Astrocyte (in vitro differentiated cells and primary cell): ENCODE measurements at regions not wholly inside any gene's neighbourhood (a gene's known extent, or its start where the extent isn't known, plus 50 kb on each side); places are given as distances from the start of the nearest gene placed in this dataset.
"Not testable (repeated sequence)": the region's sequence is repeated elsewhere in the genome, so short reads cannot be mapped to it uniquely, and the experiment has no call there.

Experiments
- DNase-seq: peaks from one replicate; pipeline ENCODE4 v3.0.0-alpha.2; 2010; ENCODE audit warnings: low read depth
- FAIRE-seq: peaks from 2 replicates; lab custom pipeline; 2011; peaks lifted over from hg19 to GRCh38; lab: Jason Lieb, UNC
- H2AFZ ChIP-seq: 2 replicates; pipeline ENCODE4 v1.6.0; 2012; ENCODE audit warnings: low read depth, low read length, inconsistent platforms
- H3K27ac ChIP-seq: 2 replicates; pipeline ENCODE4 v1.5.1; 2011; ENCODE audit warnings: low read depth, low read length, inconsistent platforms
- H3K27me3 ChIP-seq: 2 replicates; pipeline ENCODE4 v1.6.0; 2011; ENCODE audit warnings: low read length, inconsistent platforms; ENCODE audit not compliant: insufficient read depth
- H3K36me3 ChIP-seq: 2 replicates; pipeline ENCODE4 v1.5.1; 2011; ENCODE audit warnings: low read length, inconsistent platforms; ENCODE audit not compliant: insufficient read depth
- H3K4me1 ChIP-seq: 2 replicates; pipeline ENCODE4 v1.5.1; 2011; ENCODE audit warnings: low read length, inconsistent platforms; ENCODE audit not compliant: insufficient read depth
- H3K4me2 ChIP-seq: 2 replicates; pipeline ENCODE4 v1.6.0; 2012; ENCODE audit warnings: low read length, inconsistent platforms
- H3K4me3 ChIP-seq: 2 replicates; pipeline ENCODE4 v1.5.1; 2011; ENCODE audit warnings: low read depth, mild to moderate bottlenecking, low read length, inconsistent platforms; ENCODE audit not compliant: insufficient read depth
- H3K79me2 ChIP-seq: 2 replicates; pipeline ENCODE4 v1.6.0; 2012; ENCODE audit warnings: mild to moderate bottlenecking, low read length, inconsistent platforms; ENCODE audit not compliant: insufficient read depth
- H3K9ac ChIP-seq: 2 replicates; pipeline ENCODE4 v1.6.0; 2012; ENCODE audit warnings: mild to moderate bottlenecking, low read length, inconsistent platforms
- H3K9me3 ChIP-seq: 2 replicates; pipeline ENCODE4 v1.5.1; 2012; ENCODE audit warnings: low read depth, mild to moderate bottlenecking, low read length, inconsistent platforms; ENCODE audit not compliant: insufficient read depth
- H4K20me1 ChIP-seq: 2 replicates; pipeline ENCODE4 v1.6.0; 2012; ENCODE audit warnings: low read length, inconsistent platforms; ENCODE audit not compliant: insufficient read depth
- H3K27ac Mint-ChIP-seq: one replicate; pipeline ENCODE4 v1.8.0; 2021; ENCODE audit warnings: mild to moderate bottlenecking, mixed read lengths; ENCODE audit not compliant: unreplicated experiment
- H3K27me3 Mint-ChIP-seq: one replicate; pipeline ENCODE4 v1.8.0; 2021; ENCODE audit warnings: low read depth, mixed read lengths; ENCODE audit not compliant: unreplicated experiment
- H3K36me3 Mint-ChIP-seq: one replicate; pipeline ENCODE4 v1.8.0; 2021; ENCODE audit warnings: low read depth, mixed read lengths; ENCODE audit not compliant: unreplicated experiment
- H3K4me1 Mint-ChIP-seq: one replicate; pipeline ENCODE4 v1.8.0; 2021; ENCODE audit warnings: low read depth, mixed read lengths; ENCODE audit not compliant: unreplicated experiment
- H3K4me3 Mint-ChIP-seq: one replicate; pipeline ENCODE4 v1.8.0; 2021; ENCODE audit warnings: mild to moderate bottlenecking, moderate library complexity, mixed read lengths; ENCODE audit not compliant: unreplicated experiment
- H3K9me3 Mint-ChIP-seq: one replicate; pipeline ENCODE4 v1.8.0; 2021; ENCODE audit warnings: mild to moderate bottlenecking, mixed read lengths; ENCODE audit not compliant: unreplicated experiment
- CTCF ChIP-seq: IDR thresholded peaks from 2 replicates; pipeline ENCODE4 v1.5.1; 2011; ENCODE audit warnings: low read depth, mild to moderate bottlenecking, inconsistent platforms, low read length, moderate library complexity; ENCODE audit not compliant: insufficient read depth
- EZH2 ChIP-seq: IDR thresholded peaks from 2 replicates; pipeline ENCODE4 v1.6.1; 2012; ENCODE audit warnings: mild to moderate bottlenecking, low read length, inconsistent platforms; ENCODE audit not compliant: insufficient read depth

- H3K27ac Mint-ChIP-seq: no peak overlapping the region
- H4K20me1 ChIP-seq: no peaks in the 10 kb centered on the region
- no peak overlapping the region for H3K4me3 ChIP-seq
- H3K79me2 ChIP-seq: no peaks in the 10 kb centered on the region
- H3K4me2 ChIP-seq: no peak overlapping the region
- H3K36me3 Mint-ChIP-seq: no peaks in the 10 kb centered on the region
- no peaks in the 10 kb centered on the region for H3K9me3 Mint-ChIP-seq
- no peak overlapping the region for H2AFZ ChIP-seq
- no peak for TF ChIP-seq EZH2
- TF ChIP-seq CTCF: no peak
- no peaks in the 10 kb centered on the region for H3K9me3 ChIP-seq
- FAIRE-seq (no peak), DNase-seq (no peak)
- H3K27ac ChIP-seq: no peak overlapping the region
- H3K4me1 Mint-ChIP-seq: no peaks in the 10 kb centered on the region
- no peak overlapping the region for H3K4me3 Mint-ChIP-seq
- no peaks in the 10 kb centered on the region for H3K27me3 ChIP-seq
- H3K36me3 ChIP-seq: no peaks in the 10 kb centered on the region
- no peaks in the 10 kb centered on the region for H3K4me1 ChIP-seq
- no peaks in the 10 kb centered on the region for H3K27me3 Mint-ChIP-seq
- H3K9ac ChIP-seq: no peak overlapping the region
These were observed 445.3 kb downstream of the DSC3 start for GRCh38 chr18:30597202-30597601.

GRCh38 chr18:30596635-30597034 lies 445.9 kb downstream of the DSC3 start:
- Histone ChIP-seq H3K4me2 (no peak overlapping the region), H3K27ac (no peak overlapping the region), H3K36me3 (no peaks in the 10 kb centered on the region), H3K9ac (no peak overlapping the region), H3K4me3 (no peak overlapping the region), H3K4me1 (no peaks in the 10 kb centered on the region), H4K20me1 (no peaks in the 10 kb centered on the region), H3K27me3 (no peaks in the 10 kb centered on the region), H3K9me3 (no peaks in the 10 kb centered on the region), H2AFZ (no peak overlapping the region), H3K79me2 (no peaks in the 10 kb centered on the region)
- H3K4me3 Mint-ChIP-seq: no peak overlapping the region
- FAIRE-seq: no peak
- no peak overlapping the region for H3K27ac Mint-ChIP-seq
- no peaks in the 10 kb centered on the region for H3K9me3 Mint-ChIP-seq
- no peaks in the 10 kb centered on the region for H3K27me3 Mint-ChIP-seq
- no peaks in the 10 kb centered on the region for H3K36me3 Mint-ChIP-seq
- H3K4me1 Mint-ChIP-seq: no peaks in the 10 kb centered on the region
- TF ChIP-seq CTCF: no peak
- DNase-seq: no peak

- no peak overlapping the region for H3K27ac ChIP-seq
- H2AFZ ChIP-seq: no peak overlapping the region
- FAIRE-seq (no peak), DNase-seq (no peak)
- Mint-ChIP-seq H3K36me3 (no peaks in the 10 kb centered on the region), H3K4me1 (no peaks in the 10 kb centered on the region), H3K9me3 (no peaks in the 10 kb centered on the region), H3K27me3 (no peaks in the 10 kb centered on the region), H3K27ac (no peak overlapping the region), H3K4me3 (no peak overlapping the region)
- H4K20me1 ChIP-seq: no peaks in the 10 kb centered on the region
- no peaks in the 10 kb centered on the region for H3K79me2 ChIP-seq
- H3K4me2 ChIP-seq: no peak overlapping the region
- no peaks in the 10 kb centered on the region for H3K36me3 ChIP-seq
- H3K27me3 ChIP-seq: no peaks in the 10 kb centered on the region
- no peak overlapping the region for H3K4me3 ChIP-seq
- H3K4me1 ChIP-seq: no peaks in the 10 kb centered on the region
- H3K9me3 ChIP-seq: no peaks in the 10 kb centered on the region
- no peak overlapping the region for H3K9ac ChIP-seq
- no peak for TF ChIP-seq CTCF
- no peak for TF ChIP-seq EZH2
These were observed 446.6 kb downstream of the DSC3 start for GRCh38 chr18:30595942-30596341.

GRCh38 chr18:30594911-30595310 lies 447.6 kb downstream of the DSC3 start:
- not testable (repeated sequence) for H3K4me2 ChIP-seq, H3K36me3 Mint-ChIP-seq, H3K4me3 Mint-ChIP-seq, H3K4me3 ChIP-seq, H3K36me3 ChIP-seq, FAIRE-seq, H3K27ac ChIP-seq, H3K9me3 Mint-ChIP-seq, H3K9me3 ChIP-seq, H3K27ac Mint-ChIP-seq, H3K27me3 ChIP-seq, H3K4me1 ChIP-seq, H4K20me1 ChIP-seq, H3K27me3 Mint-ChIP-seq, H3K79me2 ChIP-seq, H3K4me1 Mint-ChIP-seq, DNase-seq, H2AFZ ChIP-seq, H3K9ac ChIP-seq
